Loucy (cell line): ENCODE measurements at regions not wholly inside any gene's neighbourhood (a gene's known extent, or its start where the extent isn't known, plus 50 kb on each side); places are given as distances from the start of the nearest gene placed in this dataset.

Experiments used
- EZH2phosphoT487 ChIP-seq: fragments of 200-600 bp; IDR thresholded peaks from 2 replicates; pipeline ENCODE4 v1.6.1; 2018; ENCODE audit warnings: antibody characterized with exemption, mild to moderate bottlenecking, moderate library complexity, borderline replicate concordance
- TF ChIP-seq, protein P1 (sequence below): fragments of 200-600 bp; sonication (generic); conservative IDR thresholded peaks from 2 replicates; pipeline ENCODE4 v1.5.1; 2014; ENCODE audit warnings: mild to moderate bottlenecking, antibody characterized with exemption, low read length

DNA sequence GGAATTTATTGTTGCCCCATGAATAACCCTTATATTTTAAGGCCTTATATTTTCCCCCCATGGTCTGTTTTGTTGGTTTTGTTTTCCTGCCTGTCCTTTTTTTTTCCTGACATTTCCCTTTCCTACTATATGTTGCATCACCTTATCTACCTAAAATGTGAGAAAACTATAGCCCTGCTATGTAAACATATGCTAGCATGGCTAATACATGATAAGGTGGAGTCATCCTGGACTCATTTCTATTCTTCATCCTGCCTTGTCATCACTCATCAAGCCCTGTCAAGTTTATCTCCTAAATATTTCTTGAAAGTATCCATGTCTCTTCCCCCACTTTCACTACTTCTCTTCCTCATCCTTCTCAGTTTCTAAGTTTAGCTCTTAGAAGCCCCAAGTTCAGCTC is 2168.8 kb upstream of the RAG2 start:
- TF ChIP-seq, protein P1, sequence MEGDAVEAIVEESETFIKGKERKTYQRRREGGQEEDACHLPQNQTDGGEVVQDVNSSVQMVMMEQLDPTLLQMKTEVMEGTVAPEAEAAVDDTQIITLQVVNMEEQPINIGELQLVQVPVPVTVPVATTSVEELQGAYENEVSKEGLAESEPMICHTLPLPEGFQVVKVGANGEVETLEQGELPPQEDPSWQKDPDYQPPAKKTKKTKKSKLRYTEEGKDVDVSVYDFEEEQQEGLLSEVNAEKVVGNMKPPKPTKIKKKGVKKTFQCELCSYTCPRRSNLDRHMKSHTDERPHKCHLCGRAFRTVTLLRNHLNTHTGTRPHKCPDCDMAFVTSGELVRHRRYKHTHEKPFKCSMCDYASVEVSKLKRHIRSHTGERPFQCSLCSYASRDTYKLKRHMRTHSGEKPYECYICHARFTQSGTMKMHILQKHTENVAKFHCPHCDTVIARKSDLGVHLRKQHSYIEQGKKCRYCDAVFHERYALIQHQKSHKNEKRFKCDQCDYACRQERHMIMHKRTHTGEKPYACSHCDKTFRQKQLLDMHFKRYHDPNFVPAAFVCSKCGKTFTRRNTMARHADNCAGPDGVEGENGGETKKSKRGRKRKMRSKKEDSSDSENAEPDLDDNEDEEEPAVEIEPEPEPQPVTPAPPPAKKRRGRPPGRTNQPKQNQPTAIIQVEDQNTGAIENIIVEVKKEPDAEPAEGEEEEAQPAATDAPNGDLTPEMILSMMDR: no peak
- TF ChIP-seq EZH2phosphoT487: no peak
